ENCODE measurements at regions not wholly inside any gene's neighbourhood (a gene's known extent, or its start where the extent isn't known, plus 50 kb on each side); places are given as distances from the start of the nearest gene placed in this dataset.

GRCh38 chr12:131418121-131418520 is 292.8 kb upstream of the SFSWAP start:
- WGBS, 2 experiments (ENCODE audit: extremely low coverage in 1 of 2, insufficient coverage in 1 of 2, insufficient read length in 1 of 2, insufficient replicate concordance in 2 of 2, low coverage in 1 of 2, low lambda C conversion rate in 2 of 2, missing lambda C conversion rate in 1 of 2) = 91% methylated on average over 8 of the region's 8 CpGs; no CpG with 5 or more reads in 1 of the 2 experiments
- Histone ChIP-seq H2BK120ac (replicated peaks; ENCODE audit: low read depth, low read length) (no peak overlapping the region), H3K14ac (ENCODE audit: insufficient read length) (no peak overlapping the region), H4K20me1 (replicated peaks in 1 of 2; ENCODE audit: control insufficient read depth in 1 of 2, insufficient read depth in 2 of 2, low read length in 2 of 2) (no peaks in the 10 kb centered on the region), H2BK15ac (ENCODE audit: low read length) (no peak overlapping the region), H3K4me2 (ENCODE audit: insufficient read depth in 1 of 2, low read depth in 2 of 2, low read length in 2 of 2) (no peak overlapping the region), H3K9ac (replicated peaks in 1 of 4; ENCODE audit: extremely low read depth in 1 of 4, low read depth in 3 of 4, low read length in 3 of 4) (no peak overlapping the region), H3K79me1 (ENCODE audit: low read depth, low read length) (no peaks in the 10 kb centered on the region), H4K8ac (ENCODE audit: extremely low read depth, insufficient read depth, low read length) (no peak overlapping the region), H2BK20ac (ENCODE audit: low read length) (no peak overlapping the region), H3K4me3 (ENCODE audit: extremely low read depth in 1 of 4, insufficient read depth in 2 of 4, low read depth in 3 of 4, low read length in 4 of 4) (no peak overlapping the region), H3K79me2 (ENCODE audit: control insufficient read depth in 1 of 2, insufficient read depth in 2 of 2, low read length in 2 of 2) (no peaks in the 10 kb centered on the region), H3K9me3 (ENCODE audit: insufficient read depth in 2 of 2, low read depth in 1 of 2, low read length in 1 of 2) (peaks cover 12 to 14% of the 10 kb centered on the region in 2 experiments), H3K4ac (replicated peaks; ENCODE audit: insufficient read length, low read depth, low read length) (no peak overlapping the region), H2AFZ (ENCODE audit: low read length) (no peak overlapping the region), H2BK5ac (ENCODE audit: low read depth, low read length) (no peak overlapping the region), H3K56ac (replicated peaks; ENCODE audit: insufficient read length, low read depth, low read length) (no peak overlapping the region), H3K4me1 (replicated peaks in 1 of 4; ENCODE audit: control insufficient read depth in 3 of 4, insufficient read depth in 4 of 4, low read length in 3 of 4) (no peaks in the 10 kb centered on the region), H2AK5ac (ENCODE audit: low read depth, low read length) (no peak overlapping the region), H3K27me3 (replicated peaks in 1 of 4; ENCODE audit: control insufficient read depth in 3 of 4, extremely low read depth in 1 of 4, insufficient read depth in 3 of 4, low read length in 3 of 4) (no peaks in the 10 kb centered on the region), H3K23me2 (ENCODE audit: low read depth, low read length) (no peaks in the 10 kb centered on the region; the same call in 1 of the 2 replicates), H4K5ac (ENCODE audit: insufficient read length, low read depth, low read length) (no peak overlapping the region), H3K23ac (ENCODE audit: insufficient read length) (no peak overlapping the region), H3K18ac (ENCODE audit: extremely low read depth, low read length) (no peak overlapping the region), H3K36me3 (ENCODE audit: control insufficient read depth in 2 of 4, insufficient read depth in 4 of 4, low read length in 3 of 4) (no peaks in the 10 kb centered on the region), H2BK12ac (ENCODE audit: low read depth, low read length) (no peak overlapping the region), H4K91ac (replicated peaks; ENCODE audit: insufficient read length, low read length) (no peak overlapping the region), H3K27ac (ENCODE audit: low read depth, low read length) (no peak overlapping the region)
- TF ChIP-seq RBBP5 (IDR thresholded peaks at IDR 0.05; ENCODE audit: borderline replicate concordance, low read depth, low read length) (no peak), CHD1 (IDR thresholded peaks at IDR 0.05; ENCODE audit: low read depth, low read length) (no peak), EGR1 (IDR thresholded peaks at IDR 0.05; ENCODE audit: borderline replicate concordance, low read depth, low read length) (no peak), KDM4A (IDR thresholded peaks at IDR 0.05; ENCODE audit: low read depth, low read length, severe bottlenecking) (no peak), E2F6 (IDR thresholded peaks at IDR 0.05) (no peak)
- CTCF ChIA-PET (ENCODE audit: partially characterized antibody) = interaction anchor here (0.7 to 1.3 kb wide), 2 partner anchors 9 to 35 kb away, joined by 3 read pairs; no protein-coding TSS in a partner anchor
- DNase-seq (ENCODE audit: low read depth in 1 of 2, low spot score in 2 of 2) (no peak), FAIRE-seq (no peak)
- POLR2A ChIA-PET (ENCODE audit: partially characterized antibody) = interaction anchor here (0.7 kb wide), 1 partner anchor 53 kb away, joined by 3 read pairs; no protein-coding TSS in a partner anchor

Measured in H1 (cell line).